Globus pallidus (tissue), 1 donor: ENCODE measurements at regions not wholly inside any gene's neighbourhood (a gene's known extent, or its start where the extent isn't known, plus 50 kb on each side); places are given as distances from the start of the nearest gene placed in this dataset.

Source experiments
- DNase-seq: peaks from one replicate; pipeline ENCODE4 v3.0.0-alpha.2; 2015; ENCODE audit warnings: low spot score

GRCh38 chr2:221063568-221063967, 508.5 kb downstream of the EPHA4 start:
- DNase-seq, result no peak

- DNase-seq, result no peak
Observed at GRCh38 chr2:221064058-221064854, 507.8 kb downstream of the EPHA4 start.

DNA sequence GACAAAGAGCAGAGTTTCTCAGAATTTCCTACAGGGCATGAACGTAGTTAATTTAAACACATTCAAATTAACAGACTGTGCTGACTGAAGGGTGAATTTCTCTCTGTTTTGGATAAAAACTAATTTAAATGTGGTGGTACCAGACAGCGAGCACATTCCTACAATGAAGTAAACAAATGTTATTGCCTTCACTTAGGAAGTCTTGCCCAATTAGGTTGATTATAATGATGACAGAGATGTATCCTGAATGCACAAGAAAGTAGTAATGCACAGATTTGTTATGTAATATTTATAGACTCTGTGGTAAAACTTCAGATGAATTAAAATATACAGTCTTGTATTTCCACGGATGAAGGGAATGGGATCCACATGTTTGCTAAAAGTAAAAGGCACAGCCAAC, 507.2 kb downstream of the EPHA4 start:
- no peak for DNase-seq

GRCh38 chr2:221068123-221068522, 504.0 kb downstream of the EPHA4 start:
- DNase-seq, result no peak

DNA sequence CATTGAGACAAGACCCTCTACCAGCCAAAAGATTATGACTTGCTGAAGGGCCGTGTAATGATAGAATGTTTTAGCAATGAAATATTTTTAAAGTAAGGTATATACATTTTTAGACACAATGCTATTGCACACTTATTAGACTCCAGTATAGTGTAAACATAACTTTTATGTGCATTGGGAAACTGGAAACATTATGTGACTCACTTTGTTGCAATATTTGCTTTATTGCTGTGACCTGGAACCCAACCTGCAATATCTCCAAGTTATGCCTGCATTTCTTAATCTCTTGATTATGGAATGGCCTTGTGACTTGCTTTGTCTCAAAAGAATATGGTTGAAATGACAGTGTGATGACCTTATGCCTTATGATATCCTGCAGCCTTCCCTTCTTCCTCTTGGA, 502.0 kb downstream of the EPHA4 start:
- no peak for DNase-seq

DNA sequence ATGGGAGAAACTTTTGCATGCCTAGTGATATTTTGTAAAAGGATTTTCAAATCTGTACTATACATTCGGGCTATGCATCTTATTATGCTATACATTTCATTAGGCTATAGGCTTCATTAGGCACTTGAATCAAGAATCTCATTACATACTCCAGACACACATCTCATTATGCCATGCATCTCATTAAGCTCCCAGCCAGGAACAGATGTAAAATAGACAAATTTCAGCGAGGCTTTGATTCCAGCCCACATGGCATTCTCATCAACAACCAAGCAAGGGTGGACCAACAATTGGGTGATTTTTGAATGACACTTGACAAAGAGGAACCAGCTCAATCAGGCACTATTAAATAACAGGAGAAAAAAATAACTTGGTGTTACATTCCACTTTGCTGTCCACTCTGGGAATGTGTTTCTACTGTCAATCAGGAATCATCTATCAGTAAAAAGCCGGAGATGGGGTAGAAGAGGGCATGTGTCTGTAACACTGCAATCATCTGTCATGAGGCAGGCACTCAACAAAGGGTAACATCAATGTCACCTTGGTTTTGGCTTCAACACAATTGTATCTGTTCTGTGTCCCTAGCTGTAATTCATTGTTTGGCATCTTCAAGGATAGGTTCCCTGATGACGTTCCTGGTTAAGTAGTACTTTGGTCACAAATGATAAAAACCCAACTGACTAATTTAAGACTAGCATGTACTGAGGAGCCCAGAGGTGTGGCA, 498.6 kb downstream of the EPHA4 start:
- DNase-seq, result no peak

- no peak for DNase-seq
Observed at GRCh38 chr2:221074238-221074637, 497.9 kb downstream of the EPHA4 start.

- DNase-seq, result no peak
Observed at GRCh38 chr2:221075203-221075602, 496.9 kb downstream of the EPHA4 start.

GRCh38 chr2:221077251-221077650, 494.9 kb downstream of the EPHA4 start:
- DNase-seq, result no peak

- DNase-seq, result no peak
Observed at GRCh38 chr2:221077799-221078198, 494.3 kb downstream of the EPHA4 start.

GRCh38 chr2:221085341-221085900, 486.7 kb downstream of the EPHA4 start:
- DNase-seq, result no peak

DNA sequence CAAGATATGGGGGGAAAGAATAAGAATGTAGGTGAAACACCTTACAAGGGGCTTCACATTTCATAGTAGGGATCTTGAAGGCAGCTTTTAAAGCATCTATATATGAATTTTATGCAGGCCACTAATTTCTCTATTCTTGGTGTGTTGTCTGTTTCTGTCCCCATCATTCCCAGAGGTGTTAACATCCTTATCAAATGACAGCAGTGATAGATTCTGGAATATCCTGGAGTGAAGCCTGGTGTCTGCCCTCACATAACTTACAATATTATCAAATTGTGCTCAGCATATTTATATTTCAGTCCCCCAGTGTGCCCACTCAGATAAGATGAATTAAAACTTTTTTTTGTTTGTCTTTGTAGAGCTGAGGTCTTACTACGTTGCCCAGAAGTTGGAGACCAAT, 486.2 kb downstream of the EPHA4 start:
- DNase-seq, result no peak

DNA sequence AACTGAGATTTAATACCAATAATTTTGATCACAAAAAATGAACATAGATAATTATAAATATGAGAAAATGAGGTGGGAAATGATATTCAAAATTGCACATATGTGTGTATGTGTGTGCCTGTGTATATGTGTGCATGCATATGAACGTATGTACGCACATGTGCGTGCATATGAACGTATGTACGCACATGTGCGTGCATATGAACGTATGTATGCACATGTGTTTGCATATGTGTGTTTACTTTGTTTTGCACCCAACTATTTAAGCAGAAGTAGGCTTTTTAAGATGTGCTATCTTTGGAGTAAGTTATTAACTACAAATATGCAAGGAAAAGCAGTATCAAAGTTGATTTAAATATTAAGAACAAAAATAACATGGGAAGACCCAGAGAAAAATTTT, 484.3 kb downstream of the EPHA4 start:
- no peak for DNase-seq

GRCh38 chr2:221088506-221088905, 483.6 kb downstream of the EPHA4 start:
- DNase-seq, result no peak

DNA sequence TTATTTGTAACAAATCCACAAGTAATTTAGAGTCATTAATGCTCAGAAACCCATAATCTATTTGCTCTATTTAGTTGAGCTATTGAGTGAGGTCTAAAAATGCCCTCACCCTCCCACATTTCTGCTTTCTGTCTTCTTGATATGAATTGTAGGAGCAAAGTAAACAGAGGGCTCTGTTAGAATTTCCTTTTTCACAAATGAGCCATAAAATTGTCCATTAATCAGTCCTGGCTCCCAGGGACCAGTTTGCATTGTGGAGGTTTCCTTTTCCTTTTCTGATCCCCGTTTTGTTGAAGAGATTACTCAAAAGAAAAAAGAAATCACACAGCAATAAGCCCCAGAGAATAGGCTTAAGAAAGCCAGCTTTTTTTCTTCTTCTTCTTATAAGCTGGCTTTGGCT, 476.7 kb downstream of the EPHA4 start:
- DNase-seq, result no peak

DNA sequence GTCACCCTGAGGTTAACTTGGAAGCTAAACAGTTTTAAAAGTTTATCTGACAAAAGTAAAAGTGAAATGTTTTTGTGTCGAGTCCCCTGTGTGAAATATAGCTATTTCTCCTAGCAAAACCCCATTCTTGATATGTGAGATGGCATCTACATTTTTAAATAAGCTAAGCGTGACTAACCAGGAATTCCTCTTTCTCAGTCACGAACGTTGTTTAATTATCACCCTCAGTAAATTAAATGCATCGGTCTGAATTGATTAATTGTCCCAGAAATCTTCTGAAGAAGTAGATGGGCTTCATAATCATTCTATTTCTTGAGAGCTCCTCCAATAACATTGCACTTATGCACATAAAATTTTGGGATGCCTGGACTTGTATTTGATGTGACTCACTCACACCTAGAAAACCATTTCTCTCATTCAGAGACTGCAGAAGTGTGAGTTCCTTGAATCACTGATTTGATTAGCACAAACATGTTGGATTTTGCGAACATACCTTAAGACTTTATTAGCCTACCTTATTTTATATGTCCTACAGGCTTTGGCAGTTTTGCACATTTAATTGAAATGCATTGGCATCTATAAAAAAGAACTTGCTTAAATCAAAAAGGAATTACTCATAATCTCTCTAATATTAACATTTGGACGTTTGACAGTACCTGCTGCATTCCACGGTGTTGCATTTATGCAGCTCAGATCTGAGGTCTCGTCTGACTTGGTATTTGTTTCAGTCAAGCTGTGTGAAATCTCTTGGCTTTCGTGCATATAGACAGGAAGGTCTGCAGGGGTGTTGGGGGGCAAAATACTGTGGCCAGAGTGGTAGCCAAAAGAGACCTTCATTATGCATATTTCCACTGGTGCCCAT, 475.2 kb downstream of the EPHA4 start:
- DNase-seq, result no peak

GRCh38 chr2:221097568-221097915, 474.6 kb downstream of the EPHA4 start:
- DNase-seq, result no peak

- no peak for DNase-seq
Observed at GRCh38 chr2:221097949-221098348, 474.2 kb downstream of the EPHA4 start.

DNA sequence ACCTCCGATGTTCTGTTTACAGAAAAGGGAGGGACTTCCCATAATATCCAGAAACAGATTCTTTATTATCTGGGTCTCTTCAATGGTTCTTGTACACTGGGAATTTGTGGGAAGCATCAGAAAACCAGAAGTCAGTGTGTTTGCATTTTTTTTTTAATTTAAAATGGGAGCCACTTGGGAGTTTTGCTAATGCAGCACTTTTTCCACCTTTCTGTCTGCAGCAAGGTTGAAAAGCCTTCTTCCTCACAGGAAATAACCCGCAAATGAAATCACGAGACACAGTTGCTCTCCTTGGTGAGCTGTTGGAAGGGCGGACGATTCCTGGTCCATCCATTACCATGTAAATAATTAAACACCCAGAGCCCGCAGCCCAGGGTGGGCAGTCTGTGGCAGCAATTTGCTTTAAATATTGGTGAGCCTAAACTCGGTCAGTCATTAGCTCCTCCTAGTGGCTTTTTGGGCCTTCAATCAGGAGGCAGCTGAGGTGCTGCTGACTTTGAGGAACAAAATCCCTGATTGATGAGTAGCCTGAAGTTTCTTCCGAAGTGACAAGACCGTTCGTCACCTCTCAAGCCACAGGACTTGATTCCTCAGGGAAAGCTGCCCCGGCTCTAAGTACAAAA, 471.5 kb downstream of the EPHA4 start:
- DNase-seq, result no peak

DNA sequence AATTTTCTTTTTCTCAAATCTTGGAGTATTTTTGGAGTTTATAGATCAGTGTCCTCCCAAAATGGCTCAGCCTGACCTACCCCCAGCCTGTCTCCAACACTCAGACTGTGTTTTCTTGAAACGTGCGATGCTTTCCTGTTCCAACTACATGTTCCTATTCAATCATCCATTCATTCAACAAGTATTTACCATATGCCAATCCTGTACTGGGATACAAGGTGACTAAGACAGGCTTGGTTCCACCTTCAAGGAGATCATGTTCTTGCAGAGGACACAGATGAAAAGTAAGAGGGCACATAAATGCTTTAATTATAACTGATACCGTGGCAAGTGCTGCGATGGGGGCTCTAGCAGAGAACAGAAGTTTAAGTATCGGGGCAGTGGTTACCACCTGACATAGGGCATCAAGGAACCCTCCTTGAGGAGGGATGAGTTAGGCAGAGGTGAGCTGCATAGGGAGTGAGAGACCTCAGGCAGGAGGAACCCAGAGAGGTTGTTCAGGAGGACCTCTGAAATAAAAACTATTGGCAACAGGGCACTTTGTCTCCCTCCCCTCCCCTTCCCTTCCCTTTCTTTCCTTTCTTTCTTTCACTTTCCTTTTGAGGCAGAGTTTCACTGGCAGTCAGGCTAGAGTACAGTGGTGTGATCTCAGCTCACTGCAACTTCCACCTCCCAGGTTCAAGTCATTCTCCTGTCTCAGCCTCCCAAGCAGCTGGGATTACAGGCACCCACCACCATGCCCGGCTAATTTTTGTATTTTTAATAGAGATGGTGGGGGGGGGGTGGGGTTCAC, 469.0 kb downstream of the EPHA4 start:
- DNase-seq, result no peak

GRCh38 chr2:221103930-221104329, 468.2 kb downstream of the EPHA4 start:
- peak; percentile 11 for DNase-seq
